GM20000 (cell line): ENCODE measurements at regions not wholly inside any gene's neighbourhood (a gene's known extent, or its start where the extent isn't known, plus 50 kb on each side); places are given as distances from the start of the nearest gene placed in this dataset.

ENCODE experiments used
- DNase-seq: peaks from one replicate; pipeline ENCODE4 v3.0.0; 2012; ENCODE audit warnings: low spot score
- TF ChIP-seq, protein P1 (sequence below): IDR thresholded peaks from 2 replicates; pipeline ENCODE4 v1.5.1; 2012; ENCODE audit warnings: mild to moderate bottlenecking, control low read depth; ENCODE audit errors: extremely low read depth, missing control alignments

DNA sequence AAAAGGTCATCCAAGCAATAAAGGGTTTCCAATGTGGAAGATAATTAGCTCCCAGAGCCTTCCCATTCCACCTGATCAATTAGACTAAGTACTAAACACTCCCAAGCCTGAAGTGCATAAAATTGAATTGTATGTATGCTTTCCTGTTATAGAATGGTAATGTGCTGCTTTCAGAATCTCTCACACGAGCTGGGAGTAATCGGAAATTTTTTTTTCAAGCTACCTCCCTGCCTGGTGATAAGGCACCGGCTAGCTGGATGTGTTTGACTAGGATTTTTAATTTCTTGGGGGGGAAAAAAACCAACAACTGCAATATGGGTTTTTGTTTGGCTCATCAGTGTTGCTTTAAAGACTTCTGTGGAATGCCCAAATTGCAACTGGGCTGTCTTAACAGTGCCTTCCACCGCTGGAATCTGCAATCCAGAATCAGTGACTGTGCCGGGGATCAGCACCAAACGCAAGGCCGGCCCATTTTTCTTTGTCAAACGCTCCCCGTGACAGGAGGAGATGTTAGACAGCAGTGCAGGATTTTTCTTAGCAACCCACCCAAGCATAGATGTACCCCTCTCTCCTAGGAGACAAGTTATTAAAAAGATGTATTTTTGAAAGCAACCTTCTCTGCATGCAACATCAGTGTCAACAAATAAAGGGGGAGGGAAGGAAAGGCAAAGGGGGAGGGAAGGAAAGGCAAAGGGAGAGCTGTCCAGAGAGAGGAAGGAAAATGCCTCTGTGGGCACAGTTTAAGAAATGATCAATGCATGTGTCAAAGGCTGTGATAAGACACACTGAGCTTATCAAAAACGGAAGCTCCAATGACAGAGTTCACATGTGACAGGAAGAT is 387.2 kb downstream of the NPIPA8 start:
- DNase-seq, result no peak
- TF ChIP-seq, protein P1, sequence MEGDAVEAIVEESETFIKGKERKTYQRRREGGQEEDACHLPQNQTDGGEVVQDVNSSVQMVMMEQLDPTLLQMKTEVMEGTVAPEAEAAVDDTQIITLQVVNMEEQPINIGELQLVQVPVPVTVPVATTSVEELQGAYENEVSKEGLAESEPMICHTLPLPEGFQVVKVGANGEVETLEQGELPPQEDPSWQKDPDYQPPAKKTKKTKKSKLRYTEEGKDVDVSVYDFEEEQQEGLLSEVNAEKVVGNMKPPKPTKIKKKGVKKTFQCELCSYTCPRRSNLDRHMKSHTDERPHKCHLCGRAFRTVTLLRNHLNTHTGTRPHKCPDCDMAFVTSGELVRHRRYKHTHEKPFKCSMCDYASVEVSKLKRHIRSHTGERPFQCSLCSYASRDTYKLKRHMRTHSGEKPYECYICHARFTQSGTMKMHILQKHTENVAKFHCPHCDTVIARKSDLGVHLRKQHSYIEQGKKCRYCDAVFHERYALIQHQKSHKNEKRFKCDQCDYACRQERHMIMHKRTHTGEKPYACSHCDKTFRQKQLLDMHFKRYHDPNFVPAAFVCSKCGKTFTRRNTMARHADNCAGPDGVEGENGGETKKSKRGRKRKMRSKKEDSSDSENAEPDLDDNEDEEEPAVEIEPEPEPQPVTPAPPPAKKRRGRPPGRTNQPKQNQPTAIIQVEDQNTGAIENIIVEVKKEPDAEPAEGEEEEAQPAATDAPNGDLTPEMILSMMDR, result no peak

DNA sequence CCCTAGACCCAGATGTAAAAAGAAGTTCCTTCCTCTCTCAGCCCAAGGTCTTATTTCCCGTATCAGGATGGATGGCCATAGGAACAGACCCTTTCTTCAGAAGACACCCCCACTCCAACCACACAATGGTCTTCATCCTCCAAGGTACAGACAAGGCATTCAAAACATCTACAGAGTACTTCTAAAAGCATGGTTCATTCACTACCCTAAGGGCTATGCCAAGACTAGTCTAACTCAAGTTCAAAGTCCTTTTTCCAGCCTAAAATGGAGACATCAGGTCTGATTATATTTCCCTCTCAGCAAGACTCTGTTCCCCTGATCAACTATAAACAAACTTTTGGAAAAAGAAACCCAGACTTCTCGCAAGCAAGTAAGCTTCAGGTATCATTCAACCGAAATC is 388.9 kb downstream of the NPIPA8 start:
- no peak for DNase-seq
- TF ChIP-seq, protein P1, result no peak

DNA sequence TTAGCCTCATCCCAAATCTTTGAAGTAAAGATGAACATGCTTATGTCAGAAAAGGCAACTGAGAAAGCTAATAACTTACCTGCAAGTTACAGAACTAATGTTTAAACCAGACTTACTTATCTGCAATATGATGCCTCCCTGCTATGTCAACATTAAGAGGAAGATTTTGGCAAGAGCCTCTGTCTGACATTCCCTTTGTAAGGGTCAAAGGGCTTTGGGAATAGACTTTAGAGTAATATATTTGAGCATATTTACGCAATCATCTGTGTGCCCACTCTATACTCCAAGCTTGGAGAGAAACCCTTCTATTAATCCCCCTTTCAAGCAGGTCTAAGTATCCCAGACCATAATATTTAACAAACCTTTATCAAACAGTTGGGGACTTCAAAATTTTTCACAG is 389.4 kb downstream of the NPIPA8 start:
- TF ChIP-seq, protein P1, result no peak
- no peak for DNase-seq

DNA sequence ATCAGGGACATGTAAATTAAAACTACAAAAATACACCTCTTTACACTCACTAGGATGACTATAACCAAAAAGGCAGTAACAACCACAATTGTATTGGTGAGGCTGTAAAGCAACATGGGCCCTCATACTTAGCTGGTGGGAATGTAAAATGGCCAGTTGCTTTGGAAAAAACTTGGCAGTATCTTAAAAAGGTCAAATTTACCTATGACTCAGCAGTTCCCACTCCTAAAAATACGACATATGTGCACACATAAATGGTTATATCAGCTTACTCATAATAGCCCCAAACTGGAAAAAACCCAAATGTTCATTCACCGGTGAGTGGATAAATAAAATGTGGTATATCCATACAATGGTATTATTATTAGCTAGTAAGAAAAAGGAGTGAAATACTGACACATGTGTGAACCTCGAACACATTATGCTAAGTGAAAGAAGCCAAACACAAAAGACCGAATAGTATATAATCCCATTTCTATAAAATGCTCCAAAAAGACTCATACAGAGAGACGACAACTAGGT is 391.4 kb downstream of the NPIPA8 start:
- TF ChIP-seq, protein P1, result no peak

DNA sequence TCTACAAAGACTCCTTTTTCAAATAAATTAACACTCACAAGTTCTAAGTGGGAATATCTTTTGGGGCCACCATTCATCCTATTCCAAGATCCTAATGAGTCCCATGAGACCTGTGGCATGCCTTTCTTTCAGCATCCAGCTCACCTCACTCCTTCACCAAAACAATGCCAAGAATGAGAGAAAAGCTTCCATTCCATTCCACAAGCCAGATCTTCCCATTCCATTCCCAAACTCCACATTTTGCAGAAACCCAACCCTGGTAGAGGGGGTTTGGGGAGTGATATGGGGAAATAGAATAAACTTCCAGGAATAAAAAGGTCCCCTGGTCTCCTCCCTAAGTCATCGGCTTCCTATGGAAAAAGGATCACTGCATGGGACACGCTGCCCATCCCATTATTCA is 392.2 kb downstream of the NPIPA8 start:
- DNase-seq, result no peak
- TF ChIP-seq, protein P1, result no peak

More for the DNA sequence above, 391.4 kb downstream of the NPIPA8 start:
- no peak for DNase-seq

DNA sequence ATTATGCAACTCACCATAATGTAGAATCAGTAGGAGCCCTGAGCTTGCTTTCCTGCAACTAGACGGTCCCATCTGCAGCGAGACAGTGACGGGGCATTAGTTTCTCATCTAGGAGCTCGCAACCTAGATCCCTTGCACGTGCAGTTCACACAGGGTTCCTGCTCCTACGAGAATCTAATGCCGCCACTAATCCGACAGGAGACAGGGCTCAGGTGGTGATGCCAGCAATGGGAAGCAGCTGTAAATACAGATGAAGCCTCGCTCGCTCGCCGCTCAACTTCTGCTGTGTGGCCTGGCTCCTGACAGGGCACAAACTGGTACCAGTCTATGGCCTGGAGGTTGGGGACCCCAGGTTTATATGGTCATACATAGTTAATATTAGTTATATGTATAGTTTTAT is 394.5 kb downstream of the NPIPA8 start:
- TF ChIP-seq, protein P1, result no peak
- no peak for DNase-seq

DNA sequence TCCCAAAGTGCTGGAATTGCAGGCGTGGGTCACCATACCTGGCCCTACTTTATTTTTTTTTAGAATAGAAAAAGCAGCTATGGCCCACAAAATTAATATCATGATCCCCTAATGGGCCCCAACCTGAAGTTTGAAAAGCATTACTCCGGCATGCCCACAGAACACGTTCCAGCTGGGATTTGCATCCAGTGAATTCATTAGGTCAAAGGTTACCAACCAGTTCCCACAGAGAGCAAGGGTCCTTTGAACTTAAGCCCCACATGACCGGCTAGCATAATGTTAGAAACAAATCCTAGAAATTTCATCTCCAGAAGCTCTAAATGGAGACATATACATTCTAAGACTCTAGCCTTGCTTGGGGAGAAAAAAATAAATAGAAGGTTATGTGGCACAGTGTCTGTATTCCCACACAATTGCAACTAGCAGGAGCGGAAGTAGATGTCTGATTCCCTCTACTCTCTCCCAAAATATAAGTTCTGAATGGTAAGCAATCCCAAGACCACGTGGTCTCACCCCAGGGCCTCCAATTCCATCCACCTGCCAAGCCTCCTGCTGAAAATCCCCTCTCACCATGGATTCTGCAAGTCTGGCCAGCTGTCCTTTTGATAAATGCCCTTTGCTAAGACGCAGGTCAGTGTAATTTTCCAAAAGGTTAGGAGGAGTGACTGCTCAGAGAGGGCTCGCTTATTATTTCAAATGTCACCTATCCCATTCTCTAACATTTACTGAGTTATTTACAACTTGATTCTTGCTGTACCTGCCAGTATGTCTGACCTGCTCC is 395.8 kb downstream of the NPIPA8 start:
- TF ChIP-seq, protein P1, result no peak
- DNase-seq, result no peak
